ENCODE measurements at regions not wholly inside any gene's neighbourhood (a gene's known extent, or its start where the extent isn't known, plus 50 kb on each side); places are given as distances from the start of the nearest gene placed in this dataset.
A peak's percentile ranks its signal among the peaks of the same experiment; 100 is the strongest.

DNA sequence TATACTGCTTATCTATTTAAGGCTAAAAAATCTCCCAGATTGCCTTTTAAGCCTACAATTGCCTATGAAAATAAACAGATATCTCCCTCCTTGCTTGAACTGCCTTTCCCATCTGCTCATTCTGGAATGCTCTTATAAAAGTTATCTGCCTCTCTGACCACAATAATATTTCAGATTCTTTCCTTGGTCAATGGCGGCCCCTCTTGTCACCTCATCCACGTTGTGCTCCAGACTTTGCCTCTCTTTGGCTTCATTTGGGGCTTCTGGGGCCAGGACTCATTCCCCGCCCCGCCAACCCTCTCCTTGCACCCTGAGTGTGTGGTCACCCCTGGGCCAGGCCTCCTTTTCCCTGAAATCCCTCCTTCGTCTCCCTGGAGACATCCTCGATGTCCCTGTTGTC lies 110.0 kb upstream of the RPS23 start:
- no peaks in the 10 kb centered on the region for H3K36me3 ChIP-seq (ENCODE audit: insufficient read depth, low read length)
- no peaks in the 10 kb centered on the region for H3K79me2 ChIP-seq (ENCODE audit: insufficient read depth, low read length)
- peak; percentile 51 for DNase-seq (ENCODE audit: insufficient read length, low spot score, missing footprints)
- H3K4me3 ChIP-seq (ENCODE audit: insufficient read depth, low read length), result no peak overlapping the region
- peak overlapping the region; percentile 14 for H3K4me2 ChIP-seq (ENCODE audit: insufficient read depth, low read length)
- TF ChIP-seq, protein P1, sequence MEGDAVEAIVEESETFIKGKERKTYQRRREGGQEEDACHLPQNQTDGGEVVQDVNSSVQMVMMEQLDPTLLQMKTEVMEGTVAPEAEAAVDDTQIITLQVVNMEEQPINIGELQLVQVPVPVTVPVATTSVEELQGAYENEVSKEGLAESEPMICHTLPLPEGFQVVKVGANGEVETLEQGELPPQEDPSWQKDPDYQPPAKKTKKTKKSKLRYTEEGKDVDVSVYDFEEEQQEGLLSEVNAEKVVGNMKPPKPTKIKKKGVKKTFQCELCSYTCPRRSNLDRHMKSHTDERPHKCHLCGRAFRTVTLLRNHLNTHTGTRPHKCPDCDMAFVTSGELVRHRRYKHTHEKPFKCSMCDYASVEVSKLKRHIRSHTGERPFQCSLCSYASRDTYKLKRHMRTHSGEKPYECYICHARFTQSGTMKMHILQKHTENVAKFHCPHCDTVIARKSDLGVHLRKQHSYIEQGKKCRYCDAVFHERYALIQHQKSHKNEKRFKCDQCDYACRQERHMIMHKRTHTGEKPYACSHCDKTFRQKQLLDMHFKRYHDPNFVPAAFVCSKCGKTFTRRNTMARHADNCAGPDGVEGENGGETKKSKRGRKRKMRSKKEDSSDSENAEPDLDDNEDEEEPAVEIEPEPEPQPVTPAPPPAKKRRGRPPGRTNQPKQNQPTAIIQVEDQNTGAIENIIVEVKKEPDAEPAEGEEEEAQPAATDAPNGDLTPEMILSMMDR (IDR thresholded peaks at IDR 0.05; ENCODE audit: extremely low read depth, low read depth, low read length), result no peak
- peak overlapping the region; percentile 100 for H3K27ac ChIP-seq (ENCODE audit: low read depth, low read length)
- H3K4me1 ChIP-seq (ENCODE audit: insufficient read depth, low read length), result peaks cover 48% of the 10 kb centered on the region
- H3K27me3 ChIP-seq (ENCODE audit: insufficient read depth, low read length), result no peaks in the 10 kb centered on the region
- H4K20me1 ChIP-seq (ENCODE audit: insufficient read depth, low read length), result no peaks in the 10 kb centered on the region
- no peak overlapping the region for H2AFZ ChIP-seq (ENCODE audit: low read length)
- no peaks in the 10 kb centered on the region for H3K9me3 ChIP-seq (ENCODE audit: low read depth, low read length)

DNA sequence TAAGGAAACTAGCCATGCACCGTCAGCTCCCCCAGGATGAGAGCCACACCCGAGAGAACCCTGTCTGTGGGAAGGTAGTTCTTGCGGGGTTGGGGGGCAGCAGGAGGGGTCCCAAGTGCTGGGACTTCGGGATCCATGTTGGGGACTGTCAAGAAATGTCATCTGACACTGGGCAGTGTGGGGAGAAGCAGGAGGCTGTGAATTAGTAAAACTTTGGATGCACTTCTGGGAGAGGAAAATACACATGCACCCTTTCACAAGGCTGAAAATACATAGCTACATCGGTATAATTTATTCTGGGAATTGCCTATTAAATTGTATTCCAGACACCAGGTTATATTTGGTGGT lies 109.6 kb upstream of the RPS23 start:
- H3K27me3 ChIP-seq (ENCODE audit: insufficient read depth, low read length), result no peaks in the 10 kb centered on the region
- H3K27ac ChIP-seq (ENCODE audit: low read depth, low read length), result peak overlapping the region; percentile 100
- TF ChIP-seq, protein P1 (IDR thresholded peaks at IDR 0.05; ENCODE audit: extremely low read depth, low read depth, low read length), result no peak
- no peaks in the 10 kb centered on the region for H3K9me3 ChIP-seq (ENCODE audit: low read depth, low read length)
- H3K4me1 ChIP-seq (ENCODE audit: insufficient read depth, low read length), result peaks cover 48% of the 10 kb centered on the region
- H3K4me2 ChIP-seq (ENCODE audit: insufficient read depth, low read length), result no peak overlapping the region
- no peak overlapping the region for H2AFZ ChIP-seq (ENCODE audit: low read length)
- DNase-seq (ENCODE audit: insufficient read length, low spot score, missing footprints), result peak; percentile 41
- H3K79me2 ChIP-seq (ENCODE audit: insufficient read depth, low read length), result no peaks in the 10 kb centered on the region
- no peaks in the 10 kb centered on the region for H3K36me3 ChIP-seq (ENCODE audit: insufficient read depth, low read length)
- no peak overlapping the region for H3K4me3 ChIP-seq (ENCODE audit: insufficient read depth, low read length)
- H4K20me1 ChIP-seq (ENCODE audit: insufficient read depth, low read length), result no peaks in the 10 kb centered on the region

DNA sequence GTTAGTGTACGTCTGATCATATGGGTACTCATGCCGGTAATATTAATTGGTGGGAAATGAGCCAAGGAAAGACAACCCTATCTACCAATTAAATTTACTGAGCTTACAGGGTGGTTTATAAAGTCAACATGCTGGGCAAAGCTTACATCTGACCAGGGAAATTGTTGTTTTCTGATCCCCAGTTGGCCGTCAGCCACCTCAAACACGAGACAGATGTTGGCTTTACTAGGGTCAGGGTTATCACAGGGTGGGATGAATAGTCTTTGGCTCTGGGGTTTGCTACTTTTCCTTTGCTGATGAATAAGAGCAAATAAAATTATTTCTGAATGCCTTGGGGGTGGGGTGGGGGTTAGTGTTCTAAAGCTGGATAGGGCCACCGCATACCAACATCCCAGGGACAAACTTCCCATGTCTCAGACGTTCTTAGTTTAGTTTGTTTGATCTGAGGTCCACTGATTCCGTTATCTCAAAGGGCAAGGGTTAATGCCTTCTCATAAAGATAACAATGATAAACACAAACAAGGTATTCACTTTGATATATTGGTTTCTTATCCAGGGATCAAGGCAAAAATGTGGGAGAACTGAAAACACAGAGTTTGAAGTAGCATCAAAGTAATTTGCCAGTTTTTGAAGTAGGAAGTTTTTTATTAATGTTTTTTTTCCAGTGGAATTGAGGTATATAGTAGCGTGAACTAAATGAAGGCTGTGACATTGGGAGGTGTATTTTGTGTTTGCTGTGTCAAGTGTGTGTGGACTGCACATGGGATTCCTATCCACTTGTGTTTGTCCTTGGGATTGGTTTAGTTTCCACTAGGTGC lies 109.1 kb upstream of the RPS23 start:
- H3K4me1 ChIP-seq (ENCODE audit: insufficient read depth, low read length), result peaks cover 48% of the 10 kb centered on the region
- peak overlapping the region; percentile 15 for H3K4me2 ChIP-seq (ENCODE audit: insufficient read depth, low read length)
- H3K79me2 ChIP-seq (ENCODE audit: insufficient read depth, low read length), result no peaks in the 10 kb centered on the region
- H3K36me3 ChIP-seq (ENCODE audit: insufficient read depth, low read length), result no peaks in the 10 kb centered on the region
- H2AFZ ChIP-seq (ENCODE audit: low read length), result no peak overlapping the region
- TF ChIP-seq, protein P1 (IDR thresholded peaks at IDR 0.05; ENCODE audit: extremely low read depth, low read depth, low read length), result no peak
- no peak overlapping the region for H3K4me3 ChIP-seq (ENCODE audit: insufficient read depth, low read length)
- no peaks in the 10 kb centered on the region for H3K27me3 ChIP-seq (ENCODE audit: insufficient read depth, low read length)
- DNase-seq (ENCODE audit: insufficient read length, low spot score, missing footprints), result peak; percentile 86
- H4K20me1 ChIP-seq (ENCODE audit: insufficient read depth, low read length), result no peaks in the 10 kb centered on the region
- no peaks in the 10 kb centered on the region for H3K9me3 ChIP-seq (ENCODE audit: low read depth, low read length)
- peak overlapping the region; percentile 100 for H3K27ac ChIP-seq (ENCODE audit: low read depth, low read length)

DNA sequence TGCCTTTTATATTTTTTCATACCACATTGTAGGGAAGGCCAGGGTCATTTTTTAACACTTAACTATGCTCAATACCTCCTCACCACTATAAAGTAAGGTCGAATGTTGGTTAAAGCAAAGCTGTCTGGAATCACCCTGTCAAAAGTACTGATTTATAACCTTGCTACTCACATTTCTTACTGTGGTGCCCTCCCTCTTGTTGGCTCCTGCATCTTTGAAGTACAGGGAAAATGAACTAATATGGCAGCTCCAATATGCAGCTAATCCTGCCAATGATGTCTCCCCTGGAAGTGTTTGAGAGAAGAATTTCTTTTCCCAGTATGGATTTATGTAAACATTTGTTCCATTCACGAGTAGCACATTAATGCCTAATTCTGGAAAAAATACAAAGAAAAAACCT lies 108.4 kb upstream of the RPS23 start:
- no peak overlapping the region for H2AFZ ChIP-seq (ENCODE audit: low read length)
- H3K4me2 ChIP-seq (ENCODE audit: insufficient read depth, low read length), result no peak overlapping the region
- H3K27me3 ChIP-seq (ENCODE audit: insufficient read depth, low read length), result no peaks in the 10 kb centered on the region
- H3K36me3 ChIP-seq (ENCODE audit: insufficient read depth, low read length), result no peaks in the 10 kb centered on the region
- no peak for DNase-seq (ENCODE audit: insufficient read length, low spot score, missing footprints)
- no peaks in the 10 kb centered on the region for H3K9me3 ChIP-seq (ENCODE audit: low read depth, low read length)
- no peaks in the 10 kb centered on the region for H3K79me2 ChIP-seq (ENCODE audit: insufficient read depth, low read length)
- no peaks in the 10 kb centered on the region for H4K20me1 ChIP-seq (ENCODE audit: insufficient read depth, low read length)
- no peak overlapping the region for H3K4me3 ChIP-seq (ENCODE audit: insufficient read depth, low read length)
- TF ChIP-seq, protein P1 (IDR thresholded peaks at IDR 0.05; ENCODE audit: extremely low read depth, low read depth, low read length), result no peak
- peaks cover 48% of the 10 kb centered on the region for H3K4me1 ChIP-seq (ENCODE audit: insufficient read depth, low read length)
- H3K27ac ChIP-seq (ENCODE audit: low read depth, low read length), result peak overlapping the region; percentile 100
